ENCODE measurements at regions not wholly inside any gene's neighbourhood (a gene's known extent, or its start where the extent isn't known, plus 50 kb on each side); places are given as distances from the start of the nearest gene placed in this dataset.

DNA sequence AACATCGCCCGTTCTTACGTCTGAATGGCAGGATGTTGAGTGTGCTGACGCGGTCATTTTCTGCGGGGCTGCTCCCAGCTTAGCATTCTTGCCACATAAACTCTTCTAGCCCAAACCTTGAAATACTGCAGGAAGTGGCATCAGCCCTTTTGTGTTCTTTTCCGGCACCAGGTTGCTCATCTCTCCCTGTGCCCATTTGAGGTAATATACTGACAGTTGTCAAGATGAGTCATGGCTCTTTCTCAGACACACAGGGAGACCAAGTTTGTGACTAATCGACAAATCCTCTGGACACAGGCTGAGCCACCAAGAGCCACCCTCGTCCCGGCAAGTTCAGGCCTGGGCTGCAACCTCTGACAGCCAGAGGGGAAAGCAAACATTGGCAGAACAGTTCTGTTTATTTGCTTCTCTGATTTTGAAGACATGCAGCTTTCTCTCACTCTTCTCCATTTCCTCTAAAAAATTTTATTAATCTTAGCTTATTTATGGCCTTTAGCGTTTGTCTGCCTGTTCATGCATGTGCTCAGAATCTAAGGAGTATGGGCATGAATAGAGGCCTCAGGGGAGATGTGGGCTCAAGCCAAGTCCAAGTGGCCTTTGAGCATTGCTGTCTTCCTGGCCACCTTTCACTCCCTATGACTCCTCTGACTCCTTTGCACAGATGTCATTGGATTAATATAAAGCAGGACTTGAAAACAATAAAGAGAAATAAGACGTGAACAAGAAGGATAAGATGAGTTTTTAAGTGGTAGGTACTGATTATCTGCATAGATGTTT is 328.2 kb upstream of the JAG1 start:
- Histone ChIP-seq H3K4me1 (ENCODE audit: control insufficient read depth, insufficient read depth, low read length) (peaks cover 6% of the 10 kb centered on the region; the same call in 1 of the 2 replicates), H3K9ac (ENCODE audit: low read depth, low read length) (no peak overlapping the region), H2AFZ (replicated peaks; ENCODE audit: low read length, poor library complexity) (peak overlapping the region; percentile 16), H2BK20ac (ENCODE audit: low read depth, low read length) (peak overlapping the region; percentile 63), H4K91ac (ENCODE audit: insufficient read depth, low read depth, low read length) (peak overlapping the region; percentile 54; the same call in 1 of the 2 replicates), H3K27me3 (ENCODE audit: control insufficient read depth, insufficient read depth, low read length) (no peaks in the 10 kb centered on the region), H2BK5ac (ENCODE audit: low read depth, low read length, poor library complexity, severe bottlenecking) (no peak overlapping the region), H2BK120ac (ENCODE audit: low read depth, low read length) (peak overlapping the region; percentile 63), H3K4ac (ENCODE audit: low read depth, low read length) (peak overlapping the region; percentile 62), H2AK9ac (replicated peaks; ENCODE audit: low read depth, low read length, poor library complexity) (peak overlapping the region; percentile 31), H3K79me1 (ENCODE audit: low read depth in 1 of 2, low read length in 2 of 2) (no peaks in the 10 kb centered on the region), H3K18ac (ENCODE audit: low read depth, low read length) (no peak overlapping the region), H3K14ac (replicated peaks; ENCODE audit: low read depth, low read length) (peak overlapping the region; percentile 28; the same call in 1 of the 2 replicates), H2AK5ac (ENCODE audit: low read depth, low read length) (peak overlapping the region; percentile 7; the same call in 1 of the 2 replicates), H3K9me1 (ENCODE audit: insufficient read depth, low read length) (no peaks in the 10 kb centered on the region; the same call in none of the 2 replicates), H3K27ac (ENCODE audit: insufficient read depth, low read length) (no peak overlapping the region), H3K23ac (ENCODE audit: low read depth, low read length) (peak overlapping the region; percentile 14; the same call in 1 of the 2 replicates), H3K9me3 (ENCODE audit: control insufficient read depth, insufficient read depth, low read length) (0 out of 2 replicates have a peak, but pooled peaks cover 2% of the 10 kb centered on the region), H3K36me3 (ENCODE audit: control insufficient read depth, insufficient read depth, low read length) (no peaks in the 10 kb centered on the region), H4K8ac (ENCODE audit: low read depth in 2 of 2, low read length in 2 of 2) (peak overlapping the region; percentile 6 to 61; a peak in 3 of 4 replicates), H4K5ac (ENCODE audit: low read depth, low read length) (no peak overlapping the region), H3K56ac (ENCODE audit: extremely low read depth, insufficient read depth, low read length) (no peak overlapping the region), H3K4me2 (ENCODE audit: low read depth, low read length) (no peak overlapping the region), H4K20me1 (ENCODE audit: insufficient read depth, low read length) (no peaks in the 10 kb centered on the region), H2BK15ac (ENCODE audit: low read depth, low read length) (no peak overlapping the region; the same call in 1 of the 3 replicates), H3K4me3 (ENCODE audit: insufficient read depth, low read depth, low read length) (no peak overlapping the region)
- ATAC-seq (ENCODE audit: low read depth) (peak; percentile 74), DNase-seq (peak; percentile 56)
- ChIA-PET CTCF (no interaction called here), POLR2A (ENCODE audit: unreplicated experiment) (interaction anchor here (0.6 kb wide), 2 partner anchors 328 to 331 kb away, joined by 3 to 5 read pairs; no protein-coding TSS in a partner anchor)
- WGBS, 2 experiments (ENCODE audit: extremely low coverage in 2 of 2, insufficient read length in 1 of 2): no CpG with 5 or more reads among the region's 12 CpGs
- in situ Hi-C loops (cut with MboI; ENCODE audit: low sequenced_read_pairs): no loop called here
- intact Hi-C loops (cut with micrococcal nuclease): no loop called here
- dilution Hi-C loops (cut with HindIII; ENCODE audit: low sequenced_read_pairs, unreplicated experiment): no loop called here
- BruUV-seq (replicated peaks): no TSS peak
- TF ChIP-seq, protein P1, sequence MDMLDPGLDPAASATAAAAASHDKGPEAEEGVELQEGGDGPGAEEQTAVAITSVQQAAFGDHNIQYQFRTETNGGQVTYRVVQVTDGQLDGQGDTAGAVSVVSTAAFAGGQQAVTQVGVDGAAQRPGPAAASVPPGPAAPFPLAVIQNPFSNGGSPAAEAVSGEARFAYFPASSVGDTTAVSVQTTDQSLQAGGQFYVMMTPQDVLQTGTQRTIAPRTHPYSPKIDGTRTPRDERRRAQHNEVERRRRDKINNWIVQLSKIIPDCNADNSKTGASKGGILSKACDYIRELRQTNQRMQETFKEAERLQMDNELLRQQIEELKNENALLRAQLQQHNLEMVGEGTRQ (IDR thresholded peaks at IDR 0.05; ENCODE audit: low read depth, low read length): no peak
- TF ChIP-seq CEBPB (IDR thresholded peaks at IDR 0.05; ENCODE audit: low read depth, low read length): peak; percentile 0; the same call in 1 of the 2 replicates
- TF ChIP-seq BHLHE40 (IDR thresholded peaks at IDR 0.05; ENCODE audit: low read depth, low read length): peak; percentile 13; the same call in 1 of the 2 replicates
- peak; percentile 57 for TF ChIP-seq FOS (IDR thresholded peaks at IDR 0.05; ENCODE audit: low read depth, low read length)
- TF ChIP-seq, protein P2, sequence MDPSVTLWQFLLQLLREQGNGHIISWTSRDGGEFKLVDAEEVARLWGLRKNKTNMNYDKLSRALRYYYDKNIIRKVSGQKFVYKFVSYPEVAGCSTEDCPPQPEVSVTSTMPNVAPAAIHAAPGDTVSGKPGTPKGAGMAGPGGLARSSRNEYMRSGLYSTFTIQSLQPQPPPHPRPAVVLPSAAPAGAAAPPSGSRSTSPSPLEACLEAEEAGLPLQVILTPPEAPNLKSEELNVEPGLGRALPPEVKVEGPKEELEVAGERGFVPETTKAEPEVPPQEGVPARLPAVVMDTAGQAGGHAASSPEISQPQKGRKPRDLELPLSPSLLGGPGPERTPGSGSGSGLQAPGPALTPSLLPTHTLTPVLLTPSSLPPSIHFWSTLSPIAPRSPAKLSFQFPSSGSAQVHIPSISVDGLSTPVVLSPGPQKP (IDR thresholded peaks at IDR 0.05; ENCODE audit: borderline replicate concordance, low read depth, low read length): no peak
- TF ChIP-seq MAFK (IDR thresholded peaks at IDR 0.05; ENCODE audit: low read depth, low read length): peak; percentile 76
